Activated CD4-positive, alpha-beta memory T cell treated with anti-CD3 and anti-CD28 coated beads for 36 hours (primary cell): ENCODE measurements at regions not wholly inside any gene's neighbourhood (a gene's known extent, or its start where the extent isn't known, plus 50 kb on each side); places are given as distances from the start of the nearest gene placed in this dataset.

Source experiments
- CTCF ChIA-PET: fragments of 350-600 bp; sonication (Branson Sonifier 250); formaldehyde crosslinking; loops from one replicate; lab custom pipeline; 2021; ENCODE audit warnings: antibody characterized with exemption, inconsistent platforms; lab: Charles Lee
- POLR2A ChIA-PET: fragments of 350-600 bp; sonication (Branson Sonifier 250); formaldehyde crosslinking; loops from one replicate; lab custom pipeline; 2021; ENCODE audit warnings: antibody characterized with exemption; lab: Charles Lee
- DNase-seq: peaks from one replicate; pipeline ENCODE4 v3.0.0-alpha.2; 2020
- H3K27ac Mint-ChIP-seq: one replicate; pipeline ENCODE4 v1.8.0; 2021; ENCODE audit warnings: mixed read lengths
- H3K27me3 Mint-ChIP-seq: one replicate; pipeline ENCODE4 v1.8.0; 2021; ENCODE audit warnings: mixed read lengths
- H3K36me3 Mint-ChIP-seq: one replicate; pipeline ENCODE4 v1.8.0; 2021; ENCODE audit warnings: mixed read lengths
- H3K4me1 Mint-ChIP-seq: one replicate; pipeline ENCODE4 v1.8.0; 2021; ENCODE audit warnings: low read depth, mixed read lengths
- H3K4me3 Mint-ChIP-seq: one replicate; pipeline ENCODE4 v1.8.0; 2021; ENCODE audit warnings: mild to moderate bottlenecking, mixed read lengths
- H3K9me3 Mint-ChIP-seq: one replicate; pipeline ENCODE4 v1.8.0; 2021; ENCODE audit warnings: mixed read lengths
- intact Hi-C: fragments of 100-400 bp; cut with micrococcal nuclease; formaldehyde crosslinking; loops from one replicate; pipeline ENCODE4 v1.15.1; 2023

GRCh38 chr14:104499784-104500760 is 79.5 kb upstream of the C14orf180 start:
- no peak overlapping the region for H3K27ac Mint-ChIP-seq
- intact Hi-C loops, result no loop called here
- peaks cover 28% of the 10 kb centered on the region for H3K9me3 Mint-ChIP-seq
- ChIA-PET CTCF (no interaction called here), POLR2A (no interaction called here)
- no peak for DNase-seq
- peaks cover 3% of the 10 kb centered on the region for H3K36me3 Mint-ChIP-seq
- no peak overlapping the region for H3K4me3 Mint-ChIP-seq
- peaks cover 5% of the 10 kb centered on the region for H3K27me3 Mint-ChIP-seq
- H3K4me1 Mint-ChIP-seq, result no peaks in the 10 kb centered on the region

- H3K4me1 Mint-ChIP-seq, result no peaks in the 10 kb centered on the region
- intact Hi-C loops, result no loop called here
- H3K9me3 Mint-ChIP-seq, result peaks cover 23% of the 10 kb centered on the region
- CTCF ChIA-PET, result no interaction called here
- POLR2A ChIA-PET, result no interaction called here
- H3K27ac Mint-ChIP-seq, result no peak overlapping the region
- H3K36me3 Mint-ChIP-seq, result peaks cover 3% of the 10 kb centered on the region
- no peak for DNase-seq
- H3K27me3 Mint-ChIP-seq, result peaks cover 6% of the 10 kb centered on the region
- no peak overlapping the region for H3K4me3 Mint-ChIP-seq
Measured at GRCh38 chr14:104502060-104502459, 77.5 kb upstream of the C14orf180 start.

GRCh38 chr14:104503691-104504090 is 75.9 kb upstream of the C14orf180 start:
- Mint-ChIP-seq H3K27me3 (peaks cover 4% of the 10 kb centered on the region), H3K9me3 (peaks cover 23% of the 10 kb centered on the region), H3K4me3 (no peak overlapping the region), H3K36me3 (peaks cover 3% of the 10 kb centered on the region), H3K27ac (no peak overlapping the region), H3K4me1 (no peaks in the 10 kb centered on the region)
- no peak for DNase-seq
- POLR2A ChIA-PET, result no interaction called here
- intact Hi-C loops, result no loop called here
- CTCF ChIA-PET, result no interaction called here

- no peak for DNase-seq
- peaks cover 3% of the 10 kb centered on the region for H3K36me3 Mint-ChIP-seq
- H3K9me3 Mint-ChIP-seq, result peaks cover 23% of the 10 kb centered on the region
- no peaks in the 10 kb centered on the region for H3K4me1 Mint-ChIP-seq
- CTCF ChIA-PET, result no interaction called here
- intact Hi-C loops, result no loop called here
- no peak overlapping the region for H3K27ac Mint-ChIP-seq
- H3K4me3 Mint-ChIP-seq, result no peak overlapping the region
- H3K27me3 Mint-ChIP-seq, result peaks cover 4% of the 10 kb centered on the region
- POLR2A ChIA-PET, result no interaction called here
Measured at GRCh38 chr14:104504172-104504735, 75.3 kb upstream of the C14orf180 start.

DNA sequence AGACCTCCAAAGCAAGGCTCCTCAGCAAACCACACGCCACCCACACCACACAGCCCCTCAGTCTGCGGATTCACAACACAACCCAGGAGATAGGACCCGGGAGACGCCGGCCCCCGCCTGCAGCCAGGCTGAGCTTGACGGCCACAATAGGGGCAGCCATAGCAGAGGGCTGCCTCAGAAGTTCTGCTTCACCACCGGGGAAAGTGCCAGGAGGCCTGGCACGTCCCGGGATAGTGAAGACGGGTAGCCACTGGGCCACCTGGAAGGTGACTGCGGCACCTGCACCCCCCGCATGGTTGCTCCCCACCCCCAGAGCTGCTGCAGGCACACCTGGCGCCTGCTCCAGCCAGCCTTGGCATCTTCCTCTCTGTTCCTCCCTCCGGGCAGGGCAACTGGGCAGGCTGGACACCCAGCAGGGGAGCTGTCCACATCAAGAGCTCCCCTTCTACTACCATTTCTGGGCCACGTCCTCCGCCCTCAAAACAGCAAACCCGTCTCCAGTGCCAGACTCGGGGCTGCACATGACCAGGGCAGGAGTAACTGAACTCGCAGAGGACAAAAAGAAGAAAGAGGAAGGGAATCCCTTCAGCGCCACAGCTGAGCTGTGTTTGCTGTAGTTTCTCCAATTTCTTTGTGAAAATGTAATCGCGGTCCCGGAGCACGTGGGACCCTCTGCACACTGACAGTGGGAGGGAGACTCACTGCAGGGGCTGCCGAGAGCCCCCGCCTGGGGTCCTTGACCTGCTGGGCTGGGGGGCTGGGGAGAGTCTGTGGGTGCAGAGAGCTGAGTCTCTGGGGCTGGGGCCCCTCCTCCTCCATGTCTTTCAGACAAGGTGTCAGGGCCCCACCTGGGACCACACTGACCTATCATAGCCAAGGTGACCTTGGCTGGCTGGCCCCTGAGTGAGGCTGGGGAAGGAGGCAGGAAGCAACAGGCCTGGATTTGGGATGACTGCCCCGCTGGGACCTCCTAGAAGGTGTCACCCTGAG is 74.2 kb upstream of the C14orf180 start:
- ChIA-PET POLR2A (interaction anchor here (1.0 kb wide), 1 partner anchor 361 kb away, joined by 3 read pairs; no protein-coding TSS in a partner anchor), CTCF (no interaction called here)
- Mint-ChIP-seq H3K4me1 (no peaks in the 10 kb centered on the region), H3K27ac (no peak overlapping the region), H3K27me3 (peaks cover 4% of the 10 kb centered on the region), H3K9me3 (peaks cover 23% of the 10 kb centered on the region), H3K36me3 (peaks cover 3% of the 10 kb centered on the region), H3K4me3 (no peak overlapping the region)
- no peak for DNase-seq
- intact Hi-C loops, result no loop called here

- Mint-ChIP-seq H3K4me3 (no peak overlapping the region), H3K27ac (no peak overlapping the region), H3K9me3 (peaks cover 13% of the 10 kb centered on the region), H3K4me1 (no peaks in the 10 kb centered on the region), H3K27me3 (peaks cover 4% of the 10 kb centered on the region), H3K36me3 (peaks cover 3% of the 10 kb centered on the region)
- no peak for DNase-seq
- ChIA-PET POLR2A (no interaction called here), CTCF (interaction anchor here (1.0 kb wide), 1 partner anchor 410 kb away, joined by 3 read pairs; no protein-coding TSS in a partner anchor)
- intact Hi-C loops, result no loop called here
Measured at GRCh38 chr14:104506461-104507253, 72.9 kb upstream of the C14orf180 start.

- ChIA-PET CTCF (interaction anchor here (1.0 kb wide), 1 partner anchor 410 kb away, joined by 3 read pairs; no protein-coding TSS in a partner anchor), POLR2A (no interaction called here)
- H3K27me3 Mint-ChIP-seq, result peaks cover 9% of the 10 kb centered on the region
- H3K27ac Mint-ChIP-seq, result no peak overlapping the region
- intact Hi-C loops, result no loop called here
- DNase-seq, result no peak
- no peak overlapping the region for H3K4me3 Mint-ChIP-seq
- peaks cover 3% of the 10 kb centered on the region for H3K36me3 Mint-ChIP-seq
- peaks cover 7% of the 10 kb centered on the region for H3K9me3 Mint-ChIP-seq
- H3K4me1 Mint-ChIP-seq, result no peaks in the 10 kb centered on the region
Measured at GRCh38 chr14:104507443-104507842, 72.1 kb upstream of the C14orf180 start.

DNA sequence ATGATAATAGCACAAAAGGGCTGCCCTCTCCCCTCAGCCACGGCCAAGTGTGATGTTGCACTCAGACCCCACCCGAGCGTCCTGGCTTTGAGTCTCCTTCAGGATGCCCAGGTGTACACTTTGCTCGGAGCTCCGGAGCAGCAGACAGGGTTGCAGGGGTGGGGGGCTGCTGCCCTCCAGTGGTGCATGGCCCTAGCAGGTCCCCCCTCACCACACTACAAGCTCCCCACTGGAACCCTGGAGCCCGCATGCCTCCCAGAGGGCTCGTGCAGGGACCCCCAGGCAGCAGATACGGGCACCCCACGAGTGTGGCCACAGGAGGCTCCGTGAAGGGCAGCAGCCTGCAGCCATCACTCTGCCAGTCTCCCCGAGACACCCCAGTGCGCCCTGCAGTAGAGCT is 69.9 kb upstream of the C14orf180 start:
- Mint-ChIP-seq H3K4me1 (no peaks in the 10 kb centered on the region), H3K27ac (no peak overlapping the region), H3K4me3 (no peak overlapping the region), H3K36me3 (no peaks in the 10 kb centered on the region), H3K27me3 (peaks cover 11% of the 10 kb centered on the region), H3K9me3 (no peaks in the 10 kb centered on the region)
- intact Hi-C loops, result no loop called here
- DNase-seq, result no peak
- CTCF ChIA-PET, result no interaction called here
- POLR2A ChIA-PET, result no interaction called here

DNA sequence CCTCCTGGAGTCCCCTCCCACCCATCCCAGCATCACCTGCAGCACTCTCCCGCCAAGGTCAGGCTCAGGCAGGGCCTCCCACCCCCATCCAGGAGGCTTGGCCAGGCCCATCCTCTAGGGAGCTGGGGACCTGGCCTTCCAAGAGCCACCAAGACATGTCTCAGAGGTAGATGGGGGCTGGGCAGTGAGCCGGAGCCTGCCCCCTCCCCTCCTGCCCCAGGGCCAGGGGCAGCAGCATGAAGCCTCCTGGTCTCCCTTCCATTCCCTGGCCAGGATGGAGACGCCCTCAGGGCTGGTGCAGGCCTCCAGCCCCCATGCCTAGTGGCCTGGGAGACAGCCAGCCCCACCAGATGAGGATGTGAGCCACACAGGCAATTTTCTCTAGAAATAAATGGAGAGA is 69.3 kb upstream of the C14orf180 start:
- Mint-ChIP-seq H3K9me3 (no peaks in the 10 kb centered on the region), H3K4me1 (no peaks in the 10 kb centered on the region), H3K27me3 (peaks cover 13% of the 10 kb centered on the region), H3K4me3 (no peak overlapping the region), H3K36me3 (no peaks in the 10 kb centered on the region), H3K27ac (no peak overlapping the region)
- POLR2A ChIA-PET, result no interaction called here
- intact Hi-C loops, result no loop called here
- CTCF ChIA-PET, result no interaction called here
- no peak for DNase-seq

- no peak overlapping the region for H3K27ac Mint-ChIP-seq
- H3K9me3 Mint-ChIP-seq, result no peaks in the 10 kb centered on the region
- no peak overlapping the region for H3K4me3 Mint-ChIP-seq
- no peak for DNase-seq
- POLR2A ChIA-PET, result no interaction called here
- H3K27me3 Mint-ChIP-seq, result peaks cover 14% of the 10 kb centered on the region
- intact Hi-C loops, result no loop called here
- CTCF ChIA-PET, result no interaction called here
- no peaks in the 10 kb centered on the region for H3K36me3 Mint-ChIP-seq
- no peaks in the 10 kb centered on the region for H3K4me1 Mint-ChIP-seq
Measured at GRCh38 chr14:104510794-104511611, 68.6 kb upstream of the C14orf180 start.

- H3K27me3 Mint-ChIP-seq, result peaks cover 13% of the 10 kb centered on the region
- POLR2A ChIA-PET, result no interaction called here
- H3K4me3 Mint-ChIP-seq, result no peak overlapping the region
- peaks cover 8% of the 10 kb centered on the region for H3K9me3 Mint-ChIP-seq
- CTCF ChIA-PET, result no interaction called here
- intact Hi-C loops, result no loop called here
- DNase-seq, result no peak
- H3K27ac Mint-ChIP-seq, result no peak overlapping the region
- H3K36me3 Mint-ChIP-seq, result no peaks in the 10 kb centered on the region
- H3K4me1 Mint-ChIP-seq, result no peaks in the 10 kb centered on the region
Measured at GRCh38 chr14:104512061-104512460, 67.5 kb upstream of the C14orf180 start.
